ENCODE measurements at regions not wholly inside any gene's neighbourhood (a gene's known extent, or its start where the extent isn't known, plus 50 kb on each side); places are given as distances from the start of the nearest gene placed in this dataset.

DNA sequence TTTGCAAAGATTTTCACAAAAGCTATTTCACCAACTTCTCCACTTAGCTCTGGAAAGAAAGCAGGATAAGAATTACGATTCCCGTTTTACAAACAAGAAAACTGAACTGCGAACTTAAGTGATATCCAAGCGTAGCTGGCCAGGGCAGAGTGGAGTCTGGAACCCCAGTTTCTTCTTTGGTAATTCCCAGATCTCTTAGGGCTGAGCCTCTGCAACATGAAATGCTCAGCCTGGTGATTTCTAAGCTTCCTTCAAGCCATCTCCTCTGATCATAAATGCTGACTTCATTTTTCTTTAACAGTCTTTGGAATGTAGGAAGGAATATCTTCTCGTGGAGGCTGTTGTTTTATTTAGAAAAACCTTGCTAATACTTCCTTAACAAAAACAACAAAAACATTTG lies 620.0 kb downstream of the CCDC171 start:
- H2AFZ ChIP-seq (ENCODE audit: low read depth, low read length), result no peak overlapping the region

DNA sequence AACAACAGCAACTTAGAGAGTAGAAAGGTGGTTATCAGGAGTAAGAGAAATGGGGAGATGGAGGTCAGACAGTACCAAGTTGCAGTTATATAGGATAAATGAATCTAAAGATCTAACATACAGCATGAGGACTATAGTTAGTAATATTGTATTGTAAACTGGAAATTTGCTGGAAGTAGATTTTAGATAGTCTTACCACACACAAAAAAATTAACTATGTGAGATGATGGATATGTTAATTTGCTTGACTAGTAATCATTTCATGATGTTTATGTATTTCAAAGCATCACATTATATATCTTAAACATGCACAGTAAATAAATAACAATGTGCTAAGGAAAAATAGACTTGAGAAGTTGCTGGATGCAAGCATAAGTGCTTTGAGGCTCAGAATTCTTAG lies 622.1 kb downstream of the CCDC171 start:
- Histone ChIP-seq H3K79me2 (ENCODE audit: low read length) (no peaks in the 10 kb centered on the region), H4K20me1 (ENCODE audit: insufficient read depth, low read length) (no peaks in the 10 kb centered on the region), H3K4me2 (ENCODE audit: low read length) (no peak overlapping the region)

More for the DNA sequence above, 620.0 kb downstream of the CCDC171 start:
- H3K27ac ChIP-seq (ENCODE audit: low read length), result no peak overlapping the region
- TF ChIP-seq EZH2phosphoT487 (IDR thresholded peaks at IDR 0.05; ENCODE audit: low read depth), result no peak
- TF ChIP-seq, protein P1, sequence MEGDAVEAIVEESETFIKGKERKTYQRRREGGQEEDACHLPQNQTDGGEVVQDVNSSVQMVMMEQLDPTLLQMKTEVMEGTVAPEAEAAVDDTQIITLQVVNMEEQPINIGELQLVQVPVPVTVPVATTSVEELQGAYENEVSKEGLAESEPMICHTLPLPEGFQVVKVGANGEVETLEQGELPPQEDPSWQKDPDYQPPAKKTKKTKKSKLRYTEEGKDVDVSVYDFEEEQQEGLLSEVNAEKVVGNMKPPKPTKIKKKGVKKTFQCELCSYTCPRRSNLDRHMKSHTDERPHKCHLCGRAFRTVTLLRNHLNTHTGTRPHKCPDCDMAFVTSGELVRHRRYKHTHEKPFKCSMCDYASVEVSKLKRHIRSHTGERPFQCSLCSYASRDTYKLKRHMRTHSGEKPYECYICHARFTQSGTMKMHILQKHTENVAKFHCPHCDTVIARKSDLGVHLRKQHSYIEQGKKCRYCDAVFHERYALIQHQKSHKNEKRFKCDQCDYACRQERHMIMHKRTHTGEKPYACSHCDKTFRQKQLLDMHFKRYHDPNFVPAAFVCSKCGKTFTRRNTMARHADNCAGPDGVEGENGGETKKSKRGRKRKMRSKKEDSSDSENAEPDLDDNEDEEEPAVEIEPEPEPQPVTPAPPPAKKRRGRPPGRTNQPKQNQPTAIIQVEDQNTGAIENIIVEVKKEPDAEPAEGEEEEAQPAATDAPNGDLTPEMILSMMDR (IDR thresholded peaks at IDR 0.05; ENCODE audit: low read depth, low read length), result no peak
- no peaks in the 10 kb centered on the region for H4K20me1 ChIP-seq (ENCODE audit: insufficient read depth, low read length)
- no peaks in the 10 kb centered on the region for H3K9me3 ChIP-seq (ENCODE audit: insufficient read depth, low read length)
- no peak overlapping the region for H3K4me2 ChIP-seq (ENCODE audit: low read length)
- no peaks in the 10 kb centered on the region for H3K79me2 ChIP-seq (ENCODE audit: low read length)
- H3K4me3 ChIP-seq (ENCODE audit: low read length), result no peak overlapping the region
- no peak overlapping the region for H3K9ac ChIP-seq (ENCODE audit: low read length)
- no peaks in the 10 kb centered on the region for H3K4me1 ChIP-seq (ENCODE audit: low read length)
- no peaks in the 10 kb centered on the region for H3K27me3 ChIP-seq (ENCODE audit: low read depth, low read length)
- H3K36me3 ChIP-seq (replicated peaks; ENCODE audit: low read depth, low read length), result no peaks in the 10 kb centered on the region

DNA sequence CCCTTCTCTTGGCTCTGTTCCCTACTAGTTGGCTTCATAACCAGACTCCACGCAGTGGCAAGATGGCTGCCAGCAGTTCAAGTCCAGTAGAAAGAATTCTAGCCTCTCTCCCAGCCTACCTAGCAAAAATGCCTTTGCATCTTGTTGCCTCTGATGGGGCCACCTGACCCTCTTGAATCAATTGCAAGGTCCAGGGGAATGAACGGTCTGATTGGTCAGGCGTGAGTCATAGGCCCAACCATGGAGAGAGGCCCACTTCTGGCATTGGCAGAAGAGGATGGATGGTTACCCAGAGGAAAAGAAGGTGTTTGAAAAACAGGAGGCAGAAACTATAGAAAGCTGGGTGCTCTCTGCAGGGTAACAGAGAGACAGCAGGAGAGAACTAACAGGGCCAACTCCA lies 622.6 kb downstream of the CCDC171 start:
- Histone ChIP-seq H3K9me3 (ENCODE audit: insufficient read depth, low read length) (no peaks in the 10 kb centered on the region), H3K4me3 (ENCODE audit: low read length) (no peak overlapping the region), H3K4me2 (ENCODE audit: low read length) (no peak overlapping the region), H3K4me1 (ENCODE audit: low read length) (peaks cover 9% of the 10 kb centered on the region), H3K79me2 (ENCODE audit: low read length) (no peaks in the 10 kb centered on the region), H2AFZ (ENCODE audit: low read depth, low read length) (no peak overlapping the region), H3K27ac (ENCODE audit: low read length) (no peak overlapping the region), H4K20me1 (ENCODE audit: insufficient read depth, low read length) (no peaks in the 10 kb centered on the region), H3K36me3 (replicated peaks; ENCODE audit: low read depth, low read length) (no peaks in the 10 kb centered on the region), H3K27me3 (ENCODE audit: low read depth, low read length) (no peaks in the 10 kb centered on the region), H3K9ac (ENCODE audit: low read length) (no peak overlapping the region)
- TF ChIP-seq, protein P1 (IDR thresholded peaks at IDR 0.05; ENCODE audit: low read depth, low read length), result no peak
- TF ChIP-seq EZH2phosphoT487 (IDR thresholded peaks at IDR 0.05; ENCODE audit: low read depth), result no peak

More for the DNA sequence above, 622.1 kb downstream of the CCDC171 start:
- H3K4me3 ChIP-seq (ENCODE audit: low read length), result no peak overlapping the region
- no peaks in the 10 kb centered on the region for H3K36me3 ChIP-seq (replicated peaks; ENCODE audit: low read depth, low read length)
- H3K27ac ChIP-seq (ENCODE audit: low read length), result no peak overlapping the region
- no peak overlapping the region for H3K9ac ChIP-seq (ENCODE audit: low read length)
- no peak overlapping the region for H2AFZ ChIP-seq (ENCODE audit: low read depth, low read length)
- H3K4me1 ChIP-seq (ENCODE audit: low read length), result peaks cover 7% of the 10 kb centered on the region
- TF ChIP-seq, protein P1 (IDR thresholded peaks at IDR 0.05; ENCODE audit: low read depth, low read length), result no peak
- TF ChIP-seq EZH2phosphoT487 (IDR thresholded peaks at IDR 0.05; ENCODE audit: low read depth), result no peak
- H3K27me3 ChIP-seq (ENCODE audit: low read depth, low read length), result no peaks in the 10 kb centered on the region
- H3K9me3 ChIP-seq (ENCODE audit: insufficient read depth, low read length), result no peaks in the 10 kb centered on the region

DNA sequence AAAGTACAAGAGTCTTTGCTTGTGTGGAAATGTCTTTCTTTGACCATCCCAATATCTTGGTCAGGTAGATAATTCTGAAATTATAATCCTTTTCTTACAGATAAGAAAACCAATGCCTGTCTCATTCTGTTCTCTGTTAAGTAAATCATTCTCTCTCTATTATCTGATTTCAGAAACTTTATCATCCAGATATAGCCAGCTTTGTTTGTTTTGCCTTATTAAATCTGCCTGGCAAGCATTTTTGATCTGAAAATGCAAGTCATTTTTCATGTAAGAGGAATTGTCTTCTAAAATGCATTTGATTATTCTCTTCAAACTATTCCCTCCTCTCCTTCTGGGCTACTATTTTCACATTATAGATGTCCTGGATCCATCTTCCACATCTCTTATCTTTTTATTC lies 625.5 kb downstream of the CCDC171 start:
- Histone ChIP-seq H3K36me3 (replicated peaks; ENCODE audit: low read depth, low read length) (no peaks in the 10 kb centered on the region), H2AFZ (ENCODE audit: low read depth, low read length) (no peak overlapping the region), H3K9ac (ENCODE audit: low read length) (no peak overlapping the region), H3K27ac (ENCODE audit: low read length) (no peak overlapping the region), H3K4me1 (ENCODE audit: low read length) (peaks cover 9% of the 10 kb centered on the region), H4K20me1 (ENCODE audit: insufficient read depth, low read length) (no peaks in the 10 kb centered on the region), H3K4me3 (ENCODE audit: low read length) (no peak overlapping the region), H3K9me3 (ENCODE audit: insufficient read depth, low read length) (no peaks in the 10 kb centered on the region), H3K27me3 (ENCODE audit: low read depth, low read length) (no peaks in the 10 kb centered on the region), H3K4me2 (ENCODE audit: low read length) (no peak overlapping the region), H3K79me2 (ENCODE audit: low read length) (no peaks in the 10 kb centered on the region)
- no peak for TF ChIP-seq EZH2phosphoT487 (IDR thresholded peaks at IDR 0.05; ENCODE audit: low read depth)
- TF ChIP-seq, protein P1 (IDR thresholded peaks at IDR 0.05; ENCODE audit: low read depth, low read length), result no peak

Data from OCI-LY3 (cell line).